Neural cell (in vitro differentiated cells): ENCODE measurements at regions not wholly inside any gene's neighbourhood (a gene's known extent, or its start where the extent isn't known, plus 50 kb on each side); places are given as distances from the start of the nearest gene placed in this dataset.

Experiments used
- H2AFZ ChIP-seq: fragments of 200-600, 300-800 bp; sonication (generic), shearing (Covaris generic); 2 replicates; pipeline ENCODE4 v1.6.0; 2014; ENCODE audit warnings: low read depth, mild to moderate bottlenecking, antibody characterized with exemption, low read length, moderate library complexity
- H3F3A ChIP-seq: fragments of 200-600 bp; shearing (Covaris generic); 2 replicates; pipeline ENCODE4 v1.6.1; 2016; ENCODE audit warnings: mild to moderate bottlenecking, moderate library complexity, mixed read lengths, antibody characterized with exemption, low read length; ENCODE audit not compliant: insufficient read depth, poor library complexity, severe bottlenecking
- H3K27ac ChIP-seq: fragments of 200-600, 300-800 bp; sonication (generic), shearing (Covaris generic); 2 replicates; pipeline ENCODE4 v1.5.1; 2014; ENCODE audit warnings: mild to moderate bottlenecking, low read length, moderate library complexity
- H3K27me3 ChIP-seq: fragments of 300-800, 200-600 bp; sonication (generic), shearing (Covaris generic); 2 replicates; pipeline ENCODE4 v1.6.0; 2014; ENCODE audit warnings: mild to moderate bottlenecking, low read depth, low read length, moderate library complexity; ENCODE audit not compliant: insufficient read depth
- H3K36me3 ChIP-seq: fragments of 300-800, 200-600 bp; sonication (generic), shearing (Covaris generic); 2 replicates; pipeline ENCODE4 v1.5.1; 2014; ENCODE audit warnings: mild to moderate bottlenecking, antibody characterized with exemption, low read length, moderate library complexity; ENCODE audit not compliant: insufficient read depth
- H3K4me2 ChIP-seq: fragments of 300-800, 200-600 bp; sonication (generic), shearing (Covaris generic); 2 replicates; pipeline ENCODE4 v1.6.0; 2014; ENCODE audit warnings: mild to moderate bottlenecking, low read length
- H3K4me3 ChIP-seq: fragments of 300-800, 200-600 bp; sonication (generic), shearing (Covaris generic); 2 replicates; pipeline ENCODE4 v1.5.1; 2014; ENCODE audit warnings: mild to moderate bottlenecking, low read length, moderate library complexity
- H3K79me2 ChIP-seq: fragments of 200-600 bp; shearing (Covaris generic); replicated peaks from 2 replicates; pipeline ENCODE4 v1.6.0; 2014; ENCODE audit warnings: mild to moderate bottlenecking, low read length, moderate library complexity; ENCODE audit not compliant: insufficient read depth
- H3K9ac ChIP-seq: fragments of 300-800, 200-600 bp; sonication (generic), shearing (Covaris generic); 2 replicates; pipeline ENCODE4 v1.6.1; 2016; ENCODE audit warnings: mild to moderate bottlenecking, low read length, mixed read lengths
- H3K9me2 ChIP-seq: fragments of 200-600 bp; shearing (Covaris generic); 2 replicates; pipeline ENCODE4 v1.6.1; 2016; ENCODE audit warnings: mild to moderate bottlenecking, low read length, mixed read lengths; ENCODE audit not compliant: insufficient read depth
- H3K9me3 ChIP-seq: fragments of 200-600, 300-800 bp; sonication (generic), shearing (Covaris generic); 2 replicates; pipeline ENCODE4 v1.6.1; 2016; ENCODE audit warnings: mild to moderate bottlenecking, mixed run types, low read length, moderate library complexity, mixed read lengths
- H4K20me1 ChIP-seq: fragments of 200-600 bp; shearing (Covaris generic); 2 replicates; pipeline ENCODE4 v1.6.1; 2016; ENCODE audit warnings: mild to moderate bottlenecking, mixed run types; ENCODE audit not compliant: insufficient read depth
- CTCF ChIP-seq: fragments of 450-650 bp; IDR thresholded peaks from 2 replicates; pipeline ENCODE4 v1.5.1; 2014; ENCODE audit warnings: antibody characterized with exemption, mild to moderate bottlenecking, moderate library complexity; ENCODE audit not compliant: poor library complexity, severe bottlenecking
- EP300 ChIP-seq: fragments of 450-650 bp; conservative IDR thresholded peaks from 2 replicates; pipeline ENCODE4 v1.6.1; 2014; ENCODE audit warnings: antibody characterized with exemption, mild to moderate bottlenecking, moderate library complexity; ENCODE audit not compliant: poor library complexity, severe bottlenecking
- EZH2 ChIP-seq: fragments of 200-600, 300-800 bp; shearing (Covaris generic), sonication (generic); IDR thresholded peaks from 2 replicates; pipeline ENCODE4 v1.6.1; 2014; ENCODE audit warnings: antibody characterized with exemption, low read length, borderline replicate concordance, mild to moderate bottlenecking; ENCODE audit not compliant: insufficient read depth, poor library complexity, severe bottlenecking
- MXI1 ChIP-seq: fragments of 450-650 bp; conservative IDR thresholded peaks from 2 replicates; pipeline ENCODE4 v1.6.1; 2014; ENCODE audit warnings: antibody characterized with exemption, mild to moderate bottlenecking; ENCODE audit not compliant: poor library complexity, severe bottlenecking
- POLR2AphosphoS5 ChIP-seq: IDR thresholded peaks from 2 replicates; pipeline ENCODE4 v1.6.1; 2012
- RAD21 ChIP-seq: fragments of 450-650 bp; conservative IDR thresholded peaks from 2 replicates; pipeline ENCODE4 v1.6.1; 2014; ENCODE audit warnings: antibody characterized with exemption, mild to moderate bottlenecking, moderate library complexity
- REST ChIP-seq: IDR thresholded peaks from 2 replicates; pipeline ENCODE4 v1.6.1; 2012; ENCODE audit warnings: borderline replicate concordance
- SMC3 ChIP-seq: fragments of 450-650 bp; conservative IDR thresholded peaks from 2 replicates; pipeline ENCODE4 v1.6.1; 2014; ENCODE audit warnings: antibody characterized with exemption, mild to moderate bottlenecking, moderate library complexity; ENCODE audit not compliant: poor library complexity
- TAF1 ChIP-seq: IDR thresholded peaks from 2 replicates; pipeline ENCODE4 v1.6.1; 2012; ENCODE audit warnings: low read depth

- Histone ChIP-seq H3K9me3 (no peaks in the 10 kb centered on the region), H4K20me1 (no peaks in the 10 kb centered on the region), H2AFZ (no peak overlapping the region), H3K36me3 (no peaks in the 10 kb centered on the region), H3K9ac (no peak overlapping the region), H3K79me2 (no peaks in the 10 kb centered on the region), H3K27ac (no peak overlapping the region), H3K4me3 (no peak overlapping the region), H3K9me2 (no peaks in the 10 kb centered on the region), H3K4me2 (no peak overlapping the region), H3F3A (no peaks in the 10 kb centered on the region), H3K27me3 (no peaks in the 10 kb centered on the region)
- TF ChIP-seq RAD21 (no peak), POLR2AphosphoS5 (no peak), CTCF (no peak), TAF1 (no peak), SMC3 (no peak), MXI1 (no peak), EP300 (no peak), EZH2 (no peak), REST (no peak)
Measured at GRCh38 chr5:106306313-106307028, 1364.3 kb downstream of the EFNA5 start.

GRCh38 chr5:106303911-106304310, 1366.8 kb downstream of the EFNA5 start:
- no peak overlapping the region for H3K9ac ChIP-seq
- no peaks in the 10 kb centered on the region for H3K9me2 ChIP-seq
- H3F3A ChIP-seq: no peaks in the 10 kb centered on the region
- no peaks in the 10 kb centered on the region for H3K9me3 ChIP-seq
- TF ChIP-seq MXI1 (no peak), TAF1 (no peak), CTCF (no peak), SMC3 (no peak), EP300 (no peak), RAD21 (no peak), POLR2AphosphoS5 (no peak), REST (no peak), EZH2 (no peak)
- H3K4me3 ChIP-seq: no peak overlapping the region
- H4K20me1 ChIP-seq: no peaks in the 10 kb centered on the region
- no peak overlapping the region for H2AFZ ChIP-seq
- H3K27ac ChIP-seq: no peak overlapping the region
- no peaks in the 10 kb centered on the region for H3K79me2 ChIP-seq
- H3K27me3 ChIP-seq: no peaks in the 10 kb centered on the region
- no peaks in the 10 kb centered on the region for H3K36me3 ChIP-seq
- no peak overlapping the region for H3K4me2 ChIP-seq
